ENCODE measurements at regions not wholly inside any gene's neighbourhood (a gene's known extent, or its start where the extent isn't known, plus 50 kb on each side); places are given as distances from the start of the nearest gene placed in this dataset.
"Not testable (repeated sequence)": the region's sequence is repeated elsewhere in the genome, so short reads cannot be mapped to it uniquely, and the experiment has no call there.

- DNase-seq = no peak
Observed at GRCh38 chr6:74357321-74357720, 661.3 kb downstream of the CD109 start.

DNA sequence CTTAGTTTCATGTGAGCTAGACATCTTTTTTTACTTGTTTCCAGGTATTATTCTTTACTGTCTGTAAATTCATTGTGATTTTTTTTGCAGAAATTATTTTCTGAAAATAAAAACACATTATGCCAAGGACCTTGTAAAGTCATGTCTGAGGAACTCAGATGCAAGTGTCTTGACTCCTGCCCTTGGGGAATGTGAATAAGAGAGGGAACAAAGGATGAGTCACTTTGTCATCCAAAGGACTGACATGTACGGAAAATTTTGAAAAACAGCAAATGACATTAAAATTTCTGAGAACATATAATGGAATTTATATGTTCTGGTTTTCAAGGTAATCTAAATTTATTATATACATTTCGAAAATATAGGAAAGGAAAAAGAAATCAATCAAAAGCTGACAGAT lies 660.4 kb downstream of the CD109 start:
- no peak for DNase-seq

DNA sequence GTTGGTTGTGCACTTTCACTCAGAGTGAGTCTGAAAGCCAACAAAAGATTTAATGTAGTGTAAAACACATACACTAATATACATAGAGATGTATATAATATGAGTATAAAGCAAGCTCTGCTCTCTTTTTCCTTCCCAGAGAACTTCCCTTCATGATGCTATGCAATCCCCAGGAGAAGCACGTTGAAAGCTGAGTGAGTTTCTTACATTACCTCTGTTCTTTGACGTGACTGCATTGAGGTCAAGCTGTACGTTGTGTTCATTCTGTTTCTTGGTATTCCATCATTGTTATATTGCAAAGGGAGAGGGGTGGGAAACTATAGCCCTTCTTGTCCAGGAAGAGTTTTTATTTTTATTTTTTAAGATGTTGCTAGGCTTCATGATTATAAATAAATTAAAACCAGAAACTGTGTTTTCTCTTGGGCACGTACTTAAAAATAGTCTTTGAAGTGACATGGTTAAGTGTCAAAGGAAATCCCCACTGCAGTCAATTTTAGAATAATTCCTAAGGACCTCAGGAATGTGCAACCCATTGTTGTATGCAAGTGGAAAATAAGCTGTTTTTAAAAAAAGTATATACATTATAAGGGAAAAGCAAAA lies 651.0 kb downstream of the CD109 start:
- no peak for DNase-seq

DNA sequence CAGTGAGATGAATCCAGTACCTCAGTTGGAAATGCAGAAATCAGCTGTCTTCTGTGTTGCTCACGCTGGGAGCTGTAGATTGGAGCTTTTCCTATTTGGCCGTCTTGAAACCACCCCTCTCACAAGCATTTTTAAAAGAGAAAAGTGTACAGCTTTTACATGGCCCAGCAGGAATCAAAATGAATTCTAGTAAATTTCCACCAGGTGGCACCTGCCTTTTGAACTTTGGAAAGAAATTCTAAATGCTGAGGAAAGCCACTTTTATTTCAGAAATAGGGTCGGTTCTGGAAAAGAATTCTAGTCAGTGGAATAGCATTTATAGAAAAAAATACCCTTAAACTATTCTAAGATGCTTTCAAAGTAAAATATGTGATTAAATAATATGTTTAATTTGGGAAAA lies 647.8 kb downstream of the CD109 start:
- no peak for DNase-seq

DNA sequence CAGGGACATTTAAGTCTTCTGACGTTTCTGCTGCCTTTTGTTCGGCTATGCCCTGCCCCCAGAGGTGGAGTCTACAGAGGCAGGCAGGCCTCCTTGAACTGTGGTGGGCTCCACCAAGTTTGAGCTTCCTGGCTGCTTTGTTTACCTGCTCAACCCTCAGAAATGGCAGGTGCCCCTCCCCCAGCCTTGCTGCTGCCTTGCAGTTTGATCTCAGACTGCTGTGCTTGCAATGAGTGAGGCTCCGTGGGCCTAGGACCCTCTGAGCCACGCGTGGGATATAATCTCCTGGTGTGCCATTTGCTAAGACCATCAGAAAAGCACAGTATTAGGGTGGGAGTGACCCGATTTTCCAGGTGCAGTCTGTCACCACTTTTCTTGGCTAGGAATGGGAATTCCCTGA lies 647.3 kb downstream of the CD109 start:
- DNase-seq = not testable (repeated sequence)

- DNase-seq = no peak
Observed at GRCh38 chr6:74334722-74335121, 638.7 kb downstream of the CD109 start.

- no peak for DNase-seq
Observed at GRCh38 chr6:74333406-74333805, 637.4 kb downstream of the CD109 start.

DNA sequence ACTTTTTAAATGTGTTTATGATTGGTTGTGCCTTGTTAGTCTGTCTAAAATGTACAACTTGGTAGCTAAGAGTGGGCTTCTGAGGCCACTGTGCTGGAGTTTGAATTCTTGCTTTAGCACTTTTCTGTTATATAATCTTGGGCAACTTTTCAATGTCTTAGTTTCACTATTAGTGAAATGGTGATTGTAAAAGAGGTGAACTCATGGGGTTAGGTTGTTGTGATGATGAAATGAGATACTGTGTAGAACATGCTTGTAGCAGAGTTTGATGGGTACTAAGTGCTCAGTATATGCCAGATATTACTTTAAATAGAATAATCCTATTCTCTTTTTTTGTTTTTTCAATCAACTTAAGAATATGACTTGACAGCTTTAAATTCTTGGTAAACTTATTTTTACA lies 624.7 kb downstream of the CD109 start:
- no peak for DNase-seq

DNA sequence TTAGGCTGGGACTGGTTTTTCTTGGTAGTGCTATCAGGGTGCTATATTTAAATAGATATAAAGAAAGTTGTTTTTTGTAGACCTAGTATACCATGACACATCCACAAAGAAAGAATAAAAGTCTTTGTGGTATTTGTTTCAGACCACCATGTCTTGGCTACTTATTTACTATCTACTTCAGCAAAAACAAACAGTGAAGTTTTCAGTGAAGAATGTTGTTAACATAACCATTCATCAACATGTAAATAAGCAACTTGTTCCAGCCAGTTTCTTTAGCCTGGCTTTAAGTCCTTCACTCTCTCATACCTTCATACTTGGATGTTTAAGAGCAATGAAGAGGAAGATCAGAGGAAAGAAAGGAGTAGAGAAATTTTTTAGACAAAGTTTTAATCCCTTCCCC lies 624.1 kb downstream of the CD109 start:
- no peak for DNase-seq

DNA sequence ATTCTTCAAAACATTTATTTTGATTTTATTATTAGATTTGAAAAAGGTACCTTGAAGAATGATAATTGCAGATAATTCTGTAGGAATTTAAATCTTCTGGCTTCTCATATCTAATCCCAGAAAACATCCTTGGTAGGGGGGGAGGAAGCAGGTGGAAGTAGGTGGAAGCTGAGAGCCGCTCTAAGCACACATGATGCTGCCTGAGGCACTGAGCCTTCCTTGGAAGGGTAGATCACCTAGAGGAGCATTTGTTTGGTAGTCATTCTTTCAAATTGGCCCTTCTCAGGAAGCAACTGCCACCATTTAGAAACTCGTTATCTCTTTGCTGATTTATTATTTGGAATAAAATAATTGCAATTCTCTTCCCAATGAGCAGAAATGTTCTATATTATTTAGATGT lies 623.3 kb downstream of the CD109 start:
- DNase-seq = no peak

- DNase-seq = no peak
Observed at GRCh38 chr6:74318738-74319137, 622.7 kb downstream of the CD109 start.

DNA sequence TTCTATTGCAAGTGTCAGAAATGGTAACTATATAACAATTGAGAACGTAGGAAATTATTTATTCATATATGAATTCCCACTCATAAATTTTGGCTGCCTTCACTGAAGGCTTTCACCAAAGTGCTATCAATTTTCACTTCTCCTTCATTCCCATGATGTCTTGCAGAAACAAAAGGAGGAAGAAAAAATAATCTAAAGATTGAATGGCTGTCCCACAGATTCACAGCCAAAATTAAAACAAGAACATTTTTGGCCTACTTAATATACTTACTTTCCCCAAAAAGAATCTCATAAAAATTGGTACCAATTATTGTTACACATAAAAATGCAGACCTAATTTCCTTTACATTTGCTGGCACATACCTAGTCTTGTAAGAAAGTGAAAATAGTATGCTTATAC lies 616.1 kb downstream of the CD109 start:
- DNase-seq = no peak

GRCh38 chr6:74311431-74311830 lies 615.4 kb downstream of the CD109 start:
- DNase-seq = no peak

DNA sequence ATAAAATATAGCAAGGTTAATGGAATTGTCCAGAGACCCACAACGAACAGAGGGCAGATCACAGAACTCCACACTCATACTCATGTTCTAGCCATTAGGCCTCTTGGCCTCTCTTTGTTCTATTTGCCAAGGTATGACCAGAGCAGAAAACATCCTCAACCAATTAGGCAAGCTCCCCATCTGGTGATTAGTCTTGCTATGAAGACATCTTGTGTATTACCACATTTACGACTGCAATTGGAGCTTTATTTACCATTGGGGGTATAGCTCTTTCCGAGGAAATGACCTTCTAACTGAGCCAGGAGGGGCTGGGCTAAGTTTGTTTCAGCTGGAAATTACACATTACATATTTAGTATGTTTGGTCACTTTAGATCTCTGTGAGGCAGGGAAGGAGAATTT lies 593.9 kb downstream of the CD109 start:
- no peak for DNase-seq

DNA sequence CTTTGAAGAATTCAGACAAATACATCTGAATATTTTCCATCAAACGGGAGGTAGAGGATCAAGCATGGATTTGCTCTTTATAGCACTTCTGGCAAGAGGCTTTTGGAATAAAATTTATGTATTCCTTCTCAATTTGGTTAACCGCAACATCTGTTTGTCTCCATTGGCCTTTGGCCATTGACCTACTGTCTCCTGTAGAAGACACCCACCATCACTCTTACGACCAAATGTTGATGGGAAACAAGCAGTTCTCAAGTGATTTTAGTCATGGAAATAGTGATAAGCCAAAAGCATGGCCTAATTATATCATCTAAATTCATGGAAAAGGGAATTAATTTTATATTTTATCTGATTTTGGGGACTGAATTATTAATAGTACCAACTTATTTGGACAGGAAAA lies 591.9 kb downstream of the CD109 start:
- no peak for DNase-seq

DNA sequence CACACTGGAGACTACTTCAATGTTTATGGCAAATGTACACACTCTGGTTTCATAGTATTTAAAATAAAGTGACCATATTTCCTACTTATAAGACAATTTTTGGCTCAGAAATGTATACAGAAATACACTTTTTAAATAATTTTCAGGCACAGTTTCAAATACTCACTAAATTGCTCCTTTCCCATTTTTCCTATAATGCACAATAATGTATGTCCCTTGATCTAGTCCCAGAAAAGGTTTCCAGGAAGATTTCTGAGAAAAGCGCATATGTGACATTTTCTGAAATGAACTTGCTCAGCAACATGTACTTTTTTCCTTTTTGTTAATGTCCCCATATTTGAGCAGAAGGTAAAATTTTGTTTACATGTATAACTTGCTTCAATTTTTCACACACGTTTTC lies 591.4 kb downstream of the CD109 start:
- no peak for DNase-seq

GRCh38 chr6:74284284-74284683 lies 588.3 kb downstream of the CD109 start:
- no peak for DNase-seq

DNA sequence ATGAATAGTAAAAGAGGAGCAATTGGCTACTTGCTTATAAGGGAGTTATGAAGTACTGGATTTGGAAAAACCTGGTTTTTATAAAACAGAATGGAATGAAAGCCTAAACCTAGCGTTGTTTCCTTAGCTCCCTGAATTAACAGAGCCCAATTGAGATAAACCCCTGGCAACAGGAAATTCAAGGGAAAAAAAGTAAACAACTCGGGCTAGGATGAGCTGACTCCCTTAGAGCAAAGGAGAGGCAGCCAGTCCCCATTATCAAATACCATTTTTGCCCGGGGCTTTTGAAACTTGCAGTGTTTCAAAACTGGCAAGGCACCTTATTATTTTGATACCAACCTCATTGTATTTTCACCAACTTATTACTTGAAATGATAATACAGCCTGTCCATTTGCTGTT lies 587.5 kb downstream of the CD109 start:
- no peak for DNase-seq

GRCh38 chr6:74282143-74282689 lies 586.2 kb downstream of the CD109 start:
- no peak for DNase-seq

DNA sequence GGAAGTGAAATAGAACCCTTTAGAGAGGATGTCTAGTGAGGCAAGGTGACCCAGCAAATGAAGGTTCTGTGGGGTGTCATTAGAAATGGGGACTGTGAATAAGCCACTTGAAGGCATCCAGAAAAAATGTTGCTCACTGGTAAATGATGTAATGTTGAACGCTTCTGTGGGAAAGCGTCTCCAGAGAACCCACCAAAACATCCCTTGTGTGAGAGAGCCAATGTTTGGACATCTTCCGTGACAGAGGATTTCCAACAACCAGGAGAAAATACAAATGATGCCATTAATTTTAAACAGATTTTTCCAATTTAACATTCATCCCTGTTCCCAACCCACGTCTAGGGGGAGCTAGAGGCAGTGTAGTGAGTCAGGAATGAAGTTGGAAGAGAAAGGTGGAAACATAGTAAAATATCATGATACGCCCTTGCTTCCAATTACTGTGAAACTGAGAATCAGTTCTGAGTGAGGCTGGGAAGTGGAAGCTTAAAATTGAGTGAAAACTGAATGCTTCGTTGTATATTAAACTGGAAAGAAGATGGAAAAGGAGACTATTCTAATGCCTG lies 584.2 kb downstream of the CD109 start:
- no peak for DNase-seq

DNA sequence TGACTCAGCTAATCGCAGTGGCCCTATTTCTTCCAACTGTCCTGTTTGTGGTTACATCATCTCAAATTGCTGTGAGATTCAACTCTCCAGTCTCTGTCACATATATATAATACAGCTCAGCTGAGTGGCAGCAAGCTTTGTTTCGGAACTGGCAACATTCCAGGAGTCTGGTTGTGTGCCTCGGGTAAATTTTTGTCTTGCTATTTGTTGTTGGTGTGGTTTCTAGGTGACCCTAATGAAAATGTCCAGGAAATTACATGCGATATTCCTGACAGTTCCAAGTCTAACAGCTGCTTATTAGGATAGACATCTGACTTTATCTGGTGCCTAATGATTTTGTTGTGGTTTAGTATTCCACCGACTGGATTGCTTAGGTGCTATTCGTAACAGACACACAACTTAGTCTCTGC lies 581.8 kb downstream of the CD109 start:
- DNase-seq = no peak

DNA sequence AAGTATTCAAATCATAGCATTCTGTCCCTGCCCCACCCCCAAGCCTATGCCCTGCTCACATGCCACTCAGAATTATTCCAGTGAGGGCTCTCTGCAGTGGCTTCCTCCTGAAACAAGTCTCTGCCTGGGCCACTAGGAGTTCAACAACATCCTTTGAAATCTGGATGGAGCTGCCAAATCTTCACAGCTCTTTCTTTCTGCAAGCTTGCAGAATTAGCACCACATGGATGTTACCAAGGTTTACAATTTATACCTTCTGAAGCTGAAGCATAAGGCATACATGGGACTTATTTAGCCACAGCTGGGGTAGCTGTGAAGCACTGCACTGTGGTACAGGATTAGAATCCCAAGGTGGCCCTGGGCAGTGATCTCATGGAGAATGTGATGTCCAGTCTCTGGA lies 577.5 kb downstream of the CD109 start:
- no peak for DNase-seq

- DNase-seq = no peak
Observed at GRCh38 chr6:74269600-74269858, 573.5 kb downstream of the CD109 start.

GRCh38 chr6:74268815-74269599 lies 573.0 kb downstream of the CD109 start:
- no peak for DNase-seq

DNA sequence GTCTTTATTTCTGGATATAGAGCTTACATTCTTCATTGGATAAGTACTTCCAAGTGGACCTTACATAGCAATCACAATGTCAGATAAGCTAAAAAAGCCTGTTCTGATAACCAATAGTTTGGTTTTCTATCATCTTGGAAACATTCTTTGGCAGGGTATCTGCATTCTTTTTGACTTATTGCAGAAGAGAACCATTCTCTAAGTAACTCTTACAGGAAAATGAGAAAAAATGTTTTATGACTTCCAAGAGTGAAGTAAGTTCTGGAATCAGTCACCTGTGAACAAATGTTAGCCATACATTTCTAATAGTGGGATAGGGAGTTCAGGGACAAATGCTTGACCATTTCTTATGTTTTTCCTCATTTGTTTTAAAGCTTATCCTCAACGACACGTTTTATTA lies 564.0 kb downstream of the CD109 start:
- no peak for DNase-seq

Data from NCI-H187 treated with DMSO at 0.1 percent for 48 hours (cell line).